Parathyroid adenoma (tissue), 2 donors: ENCODE measurements at regions not wholly inside any gene's neighbourhood (a gene's known extent, or its start where the extent isn't known, plus 50 kb on each side); places are given as distances from the start of the nearest gene placed in this dataset.

Experiments used
- H2AFZ ChIP-seq: fragments of 300-600 bp; sonication (generic); one replicate; pipeline ENCODE4 v1.7.0; 2017; ENCODE audit warnings: antibody characterized with exemption, mild to moderate bottlenecking
- H3K27ac ChIP-seq: fragments of 300-600 bp; sonication (generic); one replicate; pipeline ENCODE4 v1.7.0; 2017
- H3K27me3 ChIP-seq: fragments of 300-600 bp; sonication (generic); one replicate; pipeline ENCODE4 v1.7.0; 2017; ENCODE audit warnings: low read length; ENCODE audit not compliant: control insufficient read depth, insufficient read depth
- H3K36me3 ChIP-seq: fragments of 300-600 bp; sonication (generic); one replicate; pipeline ENCODE4 v1.7.0; 2017; ENCODE audit warnings: low read length; ENCODE audit not compliant: control insufficient read depth, insufficient read depth
- H3K4me1 ChIP-seq: fragments of 300-600 bp; sonication (generic); one replicate; pipeline ENCODE4 v1.7.0; 2017; ENCODE audit warnings: control low read depth
- H3K4me2 ChIP-seq: fragments of 300-600 bp; sonication (generic); one replicate; pipeline ENCODE4 v1.7.0; 2017; ENCODE audit warnings: low read length
- H3K4me3 ChIP-seq: fragments of 300-600 bp; sonication (generic); one replicate; pipeline ENCODE4 v1.7.0; 2017; ENCODE audit warnings: low read depth, low read length
- H3K79me2 ChIP-seq: fragments of 300-600 bp; sonication (generic); one replicate; pipeline ENCODE4 v1.7.0; 2017; ENCODE audit warnings: control low read depth
- H3K9ac ChIP-seq: fragments of 300-600 bp; sonication (generic); one replicate; pipeline ENCODE4 v1.7.0; 2017; ENCODE audit warnings: mild to moderate bottlenecking
- H3K9me3 ChIP-seq: fragments of 300-600 bp; sonication (generic); one replicate; pipeline ENCODE4 v1.7.0; 2017; ENCODE audit warnings: low read length; ENCODE audit not compliant: control insufficient read depth
- TF ChIP-seq, protein P1 (sequence below): fragments of 300-600 bp; sonication (generic); IDR thresholded peaks from one replicate; pipeline ENCODE4 v1.7.0; 2017; ENCODE audit warnings: antibody characterized with exemption, mild to moderate bottlenecking
- donor health status: primary hyperparathyroidism.

DNA sequence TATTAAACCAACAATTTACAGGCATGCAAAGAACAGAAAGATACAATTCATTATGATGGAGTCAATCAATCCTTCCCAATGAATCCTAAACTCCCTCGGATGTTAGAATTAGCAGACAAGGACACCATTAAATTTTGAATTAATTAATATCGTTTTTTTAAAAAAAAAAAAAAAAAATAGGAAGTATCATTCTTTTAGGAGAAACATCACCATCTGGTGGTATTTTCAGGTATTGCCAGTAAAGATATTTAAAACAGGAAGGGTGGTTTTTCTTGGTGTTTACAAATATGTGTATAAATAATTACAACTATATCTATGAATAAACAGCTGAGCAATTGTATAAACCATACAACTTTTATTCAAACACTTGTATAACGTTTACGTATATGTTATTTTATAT is 564.4 kb downstream of the HAO1 start:
- TF ChIP-seq, protein P1, sequence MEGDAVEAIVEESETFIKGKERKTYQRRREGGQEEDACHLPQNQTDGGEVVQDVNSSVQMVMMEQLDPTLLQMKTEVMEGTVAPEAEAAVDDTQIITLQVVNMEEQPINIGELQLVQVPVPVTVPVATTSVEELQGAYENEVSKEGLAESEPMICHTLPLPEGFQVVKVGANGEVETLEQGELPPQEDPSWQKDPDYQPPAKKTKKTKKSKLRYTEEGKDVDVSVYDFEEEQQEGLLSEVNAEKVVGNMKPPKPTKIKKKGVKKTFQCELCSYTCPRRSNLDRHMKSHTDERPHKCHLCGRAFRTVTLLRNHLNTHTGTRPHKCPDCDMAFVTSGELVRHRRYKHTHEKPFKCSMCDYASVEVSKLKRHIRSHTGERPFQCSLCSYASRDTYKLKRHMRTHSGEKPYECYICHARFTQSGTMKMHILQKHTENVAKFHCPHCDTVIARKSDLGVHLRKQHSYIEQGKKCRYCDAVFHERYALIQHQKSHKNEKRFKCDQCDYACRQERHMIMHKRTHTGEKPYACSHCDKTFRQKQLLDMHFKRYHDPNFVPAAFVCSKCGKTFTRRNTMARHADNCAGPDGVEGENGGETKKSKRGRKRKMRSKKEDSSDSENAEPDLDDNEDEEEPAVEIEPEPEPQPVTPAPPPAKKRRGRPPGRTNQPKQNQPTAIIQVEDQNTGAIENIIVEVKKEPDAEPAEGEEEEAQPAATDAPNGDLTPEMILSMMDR: peak; percentile 7
- Histone ChIP-seq H3K27me3 (no peaks in the 10 kb centered on the region), H3K4me3 (no peak overlapping the region), H2AFZ (no peak overlapping the region), H3K9me3 (no peaks in the 10 kb centered on the region), H3K9ac (no peak overlapping the region), H3K27ac (no peak overlapping the region), H3K4me2 (no peak overlapping the region), H3K36me3 (no peaks in the 10 kb centered on the region), H3K79me2 (no peaks in the 10 kb centered on the region), H3K4me1 (no peaks in the 10 kb centered on the region)

DNA sequence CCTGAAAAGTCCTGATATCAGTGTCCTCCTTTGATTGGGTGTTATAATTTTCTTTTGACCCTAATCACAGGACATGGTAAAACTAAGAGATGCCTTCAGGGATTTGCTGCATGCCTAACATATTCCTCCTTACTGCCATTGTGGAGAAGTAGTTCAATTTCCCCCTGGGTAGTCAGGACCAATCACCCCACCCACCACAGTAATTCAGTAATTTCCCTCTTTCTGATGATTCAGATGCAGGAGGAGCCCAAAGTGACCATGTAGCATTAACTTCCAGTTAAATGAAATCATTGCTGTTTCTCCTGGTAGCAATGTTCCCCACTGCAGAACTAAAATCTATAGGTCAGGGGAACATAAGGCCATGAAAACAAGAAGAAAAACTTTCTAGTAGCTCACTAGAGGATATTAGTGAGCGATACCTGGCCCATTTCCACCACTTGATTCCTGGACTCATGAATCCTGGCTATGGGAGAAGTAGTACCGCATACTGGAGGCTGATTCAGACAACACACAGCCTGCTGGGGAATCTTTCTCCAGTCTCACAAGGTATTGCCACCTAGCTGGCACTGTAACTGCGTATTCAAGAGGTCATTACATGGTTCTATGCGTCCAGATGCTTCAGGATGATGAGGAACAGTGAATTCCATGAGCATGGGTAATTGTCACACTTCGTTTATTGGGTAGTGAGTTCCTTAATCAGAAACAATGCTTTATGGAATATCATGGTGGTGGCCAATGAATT is 561.2 kb downstream of the HAO1 start:
- Histone ChIP-seq H3K27me3 (no peaks in the 10 kb centered on the region), H3K4me2 (no peak overlapping the region), H3K4me3 (no peak overlapping the region), H3K9me3 (no peaks in the 10 kb centered on the region), H3K9ac (no peak overlapping the region), H3K79me2 (no peaks in the 10 kb centered on the region), H3K36me3 (no peaks in the 10 kb centered on the region), H2AFZ (no peak overlapping the region), H3K4me1 (no peaks in the 10 kb centered on the region), H3K27ac (no peak overlapping the region)
- TF ChIP-seq, protein P1: no peak

DNA sequence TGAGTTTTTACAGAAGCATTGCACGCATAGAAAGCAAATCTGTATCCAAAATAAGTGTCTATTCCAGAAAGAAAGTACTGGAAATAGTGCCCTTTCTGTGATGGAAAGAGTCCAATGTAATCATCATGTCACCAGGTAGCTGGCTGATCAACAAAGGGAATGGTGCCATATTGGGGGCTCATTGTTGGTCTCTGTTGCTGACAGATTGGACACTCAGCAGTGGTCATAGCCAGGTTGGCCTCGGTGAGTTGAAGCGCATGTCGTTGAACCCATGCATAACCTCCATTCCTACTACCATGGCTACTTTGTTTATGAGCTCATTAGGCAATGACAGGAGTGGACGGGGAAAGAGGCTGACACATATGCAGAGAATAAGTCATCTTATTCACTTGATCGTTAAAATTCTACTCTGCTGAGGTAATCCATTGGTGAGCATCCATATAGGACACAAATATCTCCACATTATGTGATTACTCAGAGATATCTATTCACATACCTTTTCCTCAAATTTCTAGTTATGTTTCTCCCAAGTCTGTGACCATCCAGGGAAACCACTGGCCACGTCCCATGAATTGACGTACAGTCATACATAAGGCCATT is 560.5 kb downstream of the HAO1 start:
- no peak overlapping the region for H3K4me2 ChIP-seq
- no peaks in the 10 kb centered on the region for H3K27me3 ChIP-seq
- H3K9ac ChIP-seq: no peak overlapping the region
- H3K79me2 ChIP-seq: no peaks in the 10 kb centered on the region
- H2AFZ ChIP-seq: no peak overlapping the region
- H3K27ac ChIP-seq: no peak overlapping the region
- TF ChIP-seq, protein P1: no peak
- no peak overlapping the region for H3K4me3 ChIP-seq
- no peaks in the 10 kb centered on the region for H3K9me3 ChIP-seq
- no peaks in the 10 kb centered on the region for H3K4me1 ChIP-seq
- H3K36me3 ChIP-seq: no peaks in the 10 kb centered on the region

DNA sequence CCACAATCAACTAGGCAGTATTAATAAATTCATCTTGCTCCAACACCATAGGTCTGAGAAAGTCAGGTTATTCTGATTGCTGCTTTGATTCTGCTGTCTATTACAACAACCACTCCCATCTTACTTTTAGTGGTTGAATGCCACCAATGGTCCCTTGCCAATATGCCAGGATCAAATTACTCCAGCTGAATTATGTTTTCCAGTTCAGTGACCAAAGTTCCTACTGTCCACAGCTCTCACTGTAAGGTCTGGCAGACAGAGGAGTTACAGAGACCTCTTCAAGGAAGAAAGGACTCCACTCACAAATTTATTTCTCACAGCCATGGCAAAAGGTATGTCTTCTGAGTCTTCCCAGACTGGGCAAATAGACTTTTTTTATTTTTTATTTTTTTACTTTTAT is 557.0 kb downstream of the HAO1 start:
- H3K36me3 ChIP-seq: no peaks in the 10 kb centered on the region
- no peaks in the 10 kb centered on the region for H3K27me3 ChIP-seq
- H3K9ac ChIP-seq: no peak overlapping the region
- no peak overlapping the region for H2AFZ ChIP-seq
- no peaks in the 10 kb centered on the region for H3K4me1 ChIP-seq
- no peaks in the 10 kb centered on the region for H3K9me3 ChIP-seq
- no peak overlapping the region for H3K4me2 ChIP-seq
- no peaks in the 10 kb centered on the region for H3K79me2 ChIP-seq
- TF ChIP-seq, protein P1: no peak
- H3K4me3 ChIP-seq: no peak overlapping the region
- no peak overlapping the region for H3K27ac ChIP-seq
